BLaER1 (cell line): ENCODE measurements at regions not wholly inside any gene's neighbourhood (a gene's known extent, or its start where the extent isn't known, plus 50 kb on each side); places are given as distances from the start of the nearest gene placed in this dataset.

Experiments used
- H3K27ac ChIP-seq: shearing (Covaris generic); formaldehyde crosslinking; 2 replicates; pipeline ENCODE4 v1.8.1; 2022
- H3K27me3 ChIP-seq: shearing (Covaris generic); formaldehyde crosslinking; 2 replicates; pipeline ENCODE4 v1.8.1; 2022
- H3K36me3 ChIP-seq: shearing (Covaris generic); formaldehyde crosslinking; 2 replicates; pipeline ENCODE4 v1.8.1; 2022
- H3K4me1 ChIP-seq: shearing (Covaris generic); formaldehyde crosslinking; 2 replicates; pipeline ENCODE4 v1.8.1; 2022
- H3K4me2 ChIP-seq: shearing (Covaris generic); formaldehyde crosslinking; 2 replicates; pipeline ENCODE4 v1.8.1; 2022
- H3K4me3 ChIP-seq: shearing (Covaris generic); formaldehyde crosslinking; 2 replicates; pipeline ENCODE4 v1.8.1; 2022
- H3K9ac ChIP-seq: shearing (Covaris generic); formaldehyde crosslinking; 2 replicates; pipeline ENCODE4 v1.8.1; 2022
- H3K9me3 ChIP-seq: shearing (Covaris generic); formaldehyde crosslinking; 2 replicates; pipeline ENCODE4 v1.8.1; 2022
- H4K20me1 ChIP-seq: shearing (Covaris generic); formaldehyde crosslinking; 2 replicates; pipeline ENCODE4 v1.8.1; 2022
- Cebpa-rat ChIP-seq: shearing (Covaris generic); IDR thresholded peaks from 2 replicates; pipeline ENCODE4 v1.8.1; 2022

- Histone ChIP-seq H3K4me1 (no peaks in the 10 kb centered on the region), H3K36me3 (no peaks in the 10 kb centered on the region), H3K27me3 (no peaks in the 10 kb centered on the region), H4K20me1 (no peaks in the 10 kb centered on the region), H3K4me2 (no peak overlapping the region), H3K9me3 (peaks cover 7% of the 10 kb centered on the region), H3K4me3 (no peak overlapping the region), H3K27ac (no peak overlapping the region), H3K9ac (no peak overlapping the region)
- TF ChIP-seq Cebpa-rat, result no peak
These were observed 343.1 kb downstream of the TFAP2A start for GRCh38 chr6:10071631-10072220.

DNA sequence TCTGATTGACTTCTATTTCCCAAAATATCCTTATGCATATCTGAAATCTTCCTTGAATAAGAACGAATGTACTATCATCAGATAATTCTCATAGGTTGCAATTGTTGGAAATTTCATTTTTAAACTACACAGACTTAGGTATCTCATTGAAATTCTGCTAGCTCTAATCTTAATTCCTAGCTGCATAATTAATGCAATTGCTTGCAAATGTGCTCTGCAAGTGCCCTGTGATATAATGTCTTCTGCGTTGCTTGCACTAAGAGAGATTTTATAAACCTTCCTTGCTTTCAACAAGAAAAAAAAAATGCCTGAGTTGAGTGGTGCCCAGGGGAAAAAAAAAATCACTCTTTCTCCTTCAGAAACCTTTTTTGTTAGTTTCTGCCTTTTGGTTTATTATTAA is 354.9 kb downstream of the TFAP2A start:
- Histone ChIP-seq H3K36me3 (no peaks in the 10 kb centered on the region), H3K9me3 (no peaks in the 10 kb centered on the region), H3K4me3 (no peak overlapping the region), H3K4me2 (no peak overlapping the region), H3K27ac (no peak overlapping the region), H3K9ac (no peak overlapping the region), H3K27me3 (no peaks in the 10 kb centered on the region), H3K4me1 (no peaks in the 10 kb centered on the region), H4K20me1 (no peaks in the 10 kb centered on the region)
- TF ChIP-seq Cebpa-rat, result no peak

- TF ChIP-seq Cebpa-rat, result no peak
- Histone ChIP-seq H4K20me1 (no peaks in the 10 kb centered on the region), H3K4me1 (no peaks in the 10 kb centered on the region)
These were observed 360.2 kb downstream of the TFAP2A start for GRCh38 chr6:10054672-10055071.

DNA sequence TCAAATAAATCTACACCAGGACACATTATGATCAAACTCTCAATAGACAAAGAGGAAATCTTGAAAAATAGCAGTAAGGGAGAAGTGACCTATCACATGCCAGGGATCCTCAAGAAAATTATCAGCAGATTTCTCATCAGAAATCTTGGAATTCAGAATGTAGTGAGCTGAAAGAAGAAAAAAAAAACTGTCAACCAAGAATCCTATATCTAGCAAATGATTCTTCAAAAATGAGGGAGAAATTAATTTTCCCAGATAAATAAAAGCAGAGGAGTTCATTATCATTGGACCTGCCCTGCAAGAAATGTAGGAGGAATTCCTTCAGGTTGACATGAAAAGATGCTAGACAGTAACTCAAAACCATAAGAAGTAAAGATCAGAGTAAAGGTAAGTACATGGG is 363.6 kb downstream of the TFAP2A start:
- no peaks in the 10 kb centered on the region for H3K27me3 ChIP-seq
- no peak overlapping the region for H3K9ac ChIP-seq
- H3K4me2 ChIP-seq, result no peak overlapping the region
- H3K27ac ChIP-seq, result no peak overlapping the region
- H3K4me1 ChIP-seq, result no peaks in the 10 kb centered on the region
- no peaks in the 10 kb centered on the region for H3K36me3 ChIP-seq
- H3K4me3 ChIP-seq, result no peak overlapping the region
- no peaks in the 10 kb centered on the region for H4K20me1 ChIP-seq
- H3K9me3 ChIP-seq, result no peaks in the 10 kb centered on the region
- TF ChIP-seq Cebpa-rat, result no peak

More at GRCh38 chr6:10054672-10055071, 360.2 kb downstream of the TFAP2A start:
- no peak overlapping the region for H3K9ac ChIP-seq
- no peaks in the 10 kb centered on the region for H3K27me3 ChIP-seq
- H3K4me3 ChIP-seq, result no peak overlapping the region
- no peaks in the 10 kb centered on the region for H3K36me3 ChIP-seq
- H3K9me3 ChIP-seq, result no peaks in the 10 kb centered on the region
- no peak overlapping the region for H3K27ac ChIP-seq
- H3K4me2 ChIP-seq, result no peak overlapping the region

DNA sequence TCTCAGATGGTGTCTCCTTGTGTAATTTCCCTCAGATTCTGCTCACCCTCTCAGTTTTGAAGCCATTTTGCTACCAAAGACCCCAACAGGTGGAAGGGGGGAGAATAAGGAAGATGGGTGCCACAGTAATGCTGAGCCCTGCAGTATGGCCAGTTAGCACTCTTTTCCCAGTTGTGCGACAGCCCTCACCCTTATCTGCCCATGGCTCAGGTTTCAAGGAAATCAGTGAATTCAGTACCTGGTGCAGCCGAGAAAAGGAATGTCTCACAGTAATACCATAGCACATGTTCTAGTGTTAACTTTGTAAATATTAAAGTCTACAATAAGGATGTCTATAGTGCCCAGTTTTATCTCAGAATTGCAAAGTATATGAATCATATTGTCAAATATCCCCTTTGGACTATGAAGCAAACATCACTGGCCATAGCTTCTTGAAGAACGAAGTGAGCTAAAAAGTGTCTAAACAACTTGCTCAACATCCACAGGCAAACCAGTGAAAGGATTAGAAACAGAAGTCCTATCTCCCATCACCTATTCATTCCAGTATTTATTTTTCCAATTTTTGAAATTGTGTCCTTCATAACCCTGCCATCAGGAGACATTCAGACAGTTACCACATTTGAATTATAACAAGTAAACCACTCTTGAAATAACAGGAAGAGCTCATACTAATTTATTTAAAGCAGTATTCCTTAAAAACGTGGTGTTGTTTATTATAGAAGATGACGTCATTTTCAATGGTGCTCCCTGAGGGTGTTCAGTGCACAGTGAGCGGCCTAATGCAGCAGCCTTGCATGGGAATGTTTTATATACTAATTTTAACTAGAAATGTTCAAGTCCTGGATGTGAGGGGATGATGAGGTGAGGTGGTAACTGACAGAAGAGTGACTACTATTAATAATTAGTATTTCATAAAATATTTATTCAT is 366.2 kb downstream of the TFAP2A start:
- H3K4me2 ChIP-seq, result no peak overlapping the region

GRCh38 chr6:10042280-10042679 is 372.6 kb downstream of the TFAP2A start:
- H3K4me1 ChIP-seq, result no peaks in the 10 kb centered on the region
- H3K9ac ChIP-seq, result no peak overlapping the region
- no peak overlapping the region for H3K4me2 ChIP-seq
- H3K9me3 ChIP-seq, result no peaks in the 10 kb centered on the region
- no peaks in the 10 kb centered on the region for H3K36me3 ChIP-seq
- no peak overlapping the region for H3K4me3 ChIP-seq
- H4K20me1 ChIP-seq, result no peaks in the 10 kb centered on the region
- no peaks in the 10 kb centered on the region for H3K27me3 ChIP-seq
- no peak overlapping the region for H3K27ac ChIP-seq
- no peak for TF ChIP-seq Cebpa-rat

More for the DNA sequence above, 366.2 kb downstream of the TFAP2A start:
- Histone ChIP-seq H3K4me3 (no peak overlapping the region), H3K36me3 (no peaks in the 10 kb centered on the region), H3K27ac (no peak overlapping the region), H3K9me3 (no peaks in the 10 kb centered on the region), H3K27me3 (no peaks in the 10 kb centered on the region), H3K4me1 (no peaks in the 10 kb centered on the region), H4K20me1 (no peaks in the 10 kb centered on the region), H3K9ac (no peak overlapping the region)
- no peak for TF ChIP-seq Cebpa-rat

DNA sequence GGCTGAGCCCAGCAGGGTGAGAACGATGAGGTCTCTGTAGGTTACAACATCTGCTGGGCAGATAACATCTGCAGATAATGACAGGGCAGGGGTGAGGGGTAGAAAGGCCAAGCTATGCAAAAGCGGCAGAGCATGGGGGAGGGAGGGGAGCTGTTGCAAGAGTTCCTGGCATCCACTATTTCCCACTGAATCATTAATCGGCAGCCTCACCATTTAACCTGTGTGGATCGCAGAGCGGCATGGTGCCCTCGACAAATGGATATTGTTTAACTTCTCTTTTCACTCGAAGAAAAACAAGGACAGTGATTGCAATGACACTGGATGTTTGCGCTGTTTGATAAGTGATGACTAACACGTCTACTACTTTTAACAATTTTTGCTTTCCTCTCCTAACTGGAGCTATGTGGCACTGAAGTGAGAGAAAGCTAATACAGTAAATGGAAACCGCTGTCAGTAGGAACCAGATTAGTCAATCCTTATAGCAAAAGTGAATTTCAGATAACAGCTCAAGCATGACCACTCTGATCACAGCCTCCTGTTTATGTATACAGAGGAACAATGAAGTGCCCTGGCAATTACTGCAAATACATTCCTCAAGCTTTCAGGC is 381.5 kb downstream of the TFAP2A start:
- no peak overlapping the region for H3K4me2 ChIP-seq

GRCh38 chr6:10031617-10032016 is 383.3 kb downstream of the TFAP2A start:
- Histone ChIP-seq H4K20me1 (no peaks in the 10 kb centered on the region), H3K4me3 (no peak overlapping the region), H3K36me3 (no peaks in the 10 kb centered on the region), H3K4me2 (no peak overlapping the region), H3K9ac (no peak overlapping the region), H3K27ac (no peak overlapping the region), H3K9me3 (no peaks in the 10 kb centered on the region), H3K27me3 (no peaks in the 10 kb centered on the region), H3K4me1 (no peaks in the 10 kb centered on the region)
- no peak for TF ChIP-seq Cebpa-rat

More for the DNA sequence above, 381.5 kb downstream of the TFAP2A start:
- no peak overlapping the region for H3K4me3 ChIP-seq
- no peaks in the 10 kb centered on the region for H3K27me3 ChIP-seq
- no peaks in the 10 kb centered on the region for H3K9me3 ChIP-seq
- H3K27ac ChIP-seq, result no peak overlapping the region
- no peaks in the 10 kb centered on the region for H3K4me1 ChIP-seq
- H3K36me3 ChIP-seq, result no peaks in the 10 kb centered on the region
- no peak overlapping the region for H3K9ac ChIP-seq
- H4K20me1 ChIP-seq, result no peaks in the 10 kb centered on the region
- no peak for TF ChIP-seq Cebpa-rat

DNA sequence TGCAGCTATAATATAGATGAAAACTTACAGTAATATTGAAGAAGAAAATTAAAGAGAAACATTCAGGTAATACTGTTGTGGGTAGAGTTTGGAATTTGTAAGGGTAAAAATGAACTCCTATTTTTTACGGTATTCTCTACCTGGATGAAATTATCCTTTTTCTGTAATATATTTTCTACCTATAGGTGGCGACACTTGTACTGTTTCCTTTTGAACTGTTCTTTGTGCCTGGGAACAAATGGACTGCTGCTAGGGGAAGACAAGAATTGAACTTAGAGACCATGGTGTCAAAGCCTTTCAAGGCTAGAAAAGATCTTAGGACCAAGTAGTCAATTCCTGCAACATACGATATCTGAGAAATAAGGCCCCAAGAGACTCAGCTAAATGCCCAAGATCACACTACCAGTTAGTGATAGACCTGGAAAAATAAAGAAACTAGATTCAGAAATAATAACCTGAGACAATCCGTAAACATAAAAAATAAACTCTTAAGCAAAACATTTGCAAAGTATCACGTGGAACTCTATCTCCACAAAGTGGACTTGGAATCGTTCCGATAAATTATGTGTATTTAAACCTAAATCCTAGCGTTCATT is 383.8 kb downstream of the TFAP2A start:
- no peaks in the 10 kb centered on the region for H4K20me1 ChIP-seq
- no peak overlapping the region for H3K9ac ChIP-seq
- no peaks in the 10 kb centered on the region for H3K27me3 ChIP-seq
- TF ChIP-seq Cebpa-rat, result no peak
- H3K36me3 ChIP-seq, result no peaks in the 10 kb centered on the region
- no peaks in the 10 kb centered on the region for H3K9me3 ChIP-seq
- H3K4me2 ChIP-seq, result no peak overlapping the region
- no peak overlapping the region for H3K4me3 ChIP-seq
- no peaks in the 10 kb centered on the region for H3K4me1 ChIP-seq
- H3K27ac ChIP-seq, result no peak overlapping the region

GRCh38 chr6:10028222-10028621 is 386.7 kb downstream of the TFAP2A start:
- Histone ChIP-seq H3K9me3 (no peaks in the 10 kb centered on the region), H3K27me3 (no peaks in the 10 kb centered on the region), H3K4me1 (no peaks in the 10 kb centered on the region), H3K9ac (no peak overlapping the region), H3K4me2 (no peak overlapping the region), H3K36me3 (no peaks in the 10 kb centered on the region), H4K20me1 (no peaks in the 10 kb centered on the region), H3K4me3 (no peak overlapping the region), H3K27ac (no peak overlapping the region)
- no peak for TF ChIP-seq Cebpa-rat
